ENCODE measurements at regions not wholly inside any gene's neighbourhood (a gene's known extent, or its start where the extent isn't known, plus 50 kb on each side); places are given as distances from the start of the nearest gene placed in this dataset.

GRCh38 chr9:683509-684021 is 157.9 kb upstream of the DMRT1 start:
- TF ChIP-seq POLR2A (IDR thresholded peaks at IDR 0.05) (no peak), CTCF (IDR thresholded peaks at IDR 0.05 in 4 of 5, conservative IDR thresholded peaks at IDR 0.05 in 1 of 5) (no peak)
